CD14-positive monocyte (primary cell): ENCODE measurements at regions not wholly inside any gene's neighbourhood (a gene's known extent, or its start where the extent isn't known, plus 50 kb on each side); places are given as distances from the start of the nearest gene placed in this dataset.

Experiments used
- DNase-seq, 3 donors: peaks; one replicate each; pipeline ENCODE4 v3.0.0-alpha.2; 2011 to 2022
- H2AFZ ChIP-seq: 2 replicates; pipeline ENCODE4 v1.6.0; 2012; ENCODE audit warnings: mild to moderate bottlenecking, low read depth, low read length, inconsistent platforms; ENCODE audit not compliant: insufficient read depth, poor library complexity, severe bottlenecking
- H3K27ac ChIP-seq, 2 donors: 1 replicate in 1 of 2; 2 replicates in 1 of 2; pipeline ENCODE4 v1.5.1; 2012 to 2013; ENCODE audit warnings: low read length in 2 of 2, control low read depth in 1 of 2, inconsistent platforms in 1 of 2, low read depth in 1 of 2, mild to moderate bottlenecking in 1 of 2
- H3K27me3 ChIP-seq, 2 donors: one replicate each; pipeline versions ENCODE4 v1.6.0 to v1.6.1; 2011 to 2013; ENCODE audit warnings: low read length in 2 of 2; ENCODE audit not compliant: control insufficient read depth in 2 of 2, insufficient read depth in 2 of 2
- H3K36me3 ChIP-seq, 2 donors: replicated peaks in 1 of 2; 1 replicate in 1 of 2; 2 replicates in 1 of 2; pipeline versions ENCODE4 v1.5.1 to v1.6.1; 2012 to 2013; ENCODE audit warnings: low read length in 2 of 2, control low read depth in 1 of 2, inconsistent platforms in 1 of 2, mild to moderate bottlenecking in 1 of 2; ENCODE audit not compliant: insufficient read depth in 2 of 2, control insufficient read depth in 1 of 2
- H3K4me1 ChIP-seq, 2 donors: 1 replicate in 1 of 2; 2 replicates in 1 of 2; pipeline versions ENCODE4 v1.5.1 to v1.6.1; 2012 to 2013; ENCODE audit warnings: low read length in 2 of 2, control low read depth in 1 of 2, inconsistent platforms in 1 of 2, mild to moderate bottlenecking in 1 of 2, moderate library complexity in 1 of 2; ENCODE audit not compliant: insufficient read depth in 2 of 2, control insufficient read depth in 1 of 2
- H3K4me2 ChIP-seq: replicated peaks from 2 replicates; pipeline ENCODE3; 2012; ENCODE audit warnings: low read length, moderate library complexity, mild to moderate bottlenecking; ENCODE audit not compliant: poor library complexity, severe bottlenecking; ENCODE audit errors: extremely low read depth
- H3K4me3 ChIP-seq, 3 experiments: fragments of 200-600 bp in 1 of 3; sonication (generic) in 1 of 3; replicated peaks in 1 of 3; 1 replicate in 2 of 3; 2 replicates in 1 of 3; pipeline ENCODE4 v1.5.1; 2011 to 2013; ENCODE audit warnings: low read length in 3 of 3, mild to moderate bottlenecking in 3 of 3, control low read depth in 2 of 3, low read depth in 2 of 3, inconsistent platforms in 1 of 3, moderate library complexity in 1 of 3
- H3K79me2 ChIP-seq: 2 replicates; pipeline ENCODE4 v1.6.0; 2012; ENCODE audit warnings: mild to moderate bottlenecking, control low read depth, inconsistent platforms, low read length, moderate library complexity; ENCODE audit not compliant: insufficient read depth
- H3K9ac ChIP-seq: 2 replicates; pipeline ENCODE4 v1.6.0; 2017; ENCODE audit warnings: low read length, mild to moderate bottlenecking; ENCODE audit not compliant: insufficient read depth, poor library complexity, severe bottlenecking
- H3K9me3 ChIP-seq, 2 donors: replicated peaks in 1 of 2; 1 replicate in 1 of 2; 2 replicates in 1 of 2; pipeline versions ENCODE4 v1.5.1 to v1.6.1; 2012 to 2013; ENCODE audit warnings: low read length in 2 of 2, control low read depth in 1 of 2; ENCODE audit not compliant: control insufficient read depth in 1 of 2, insufficient read depth in 1 of 2
- H4K20me1 ChIP-seq: 2 replicates; pipeline ENCODE4 v1.6.0; 2012; ENCODE audit warnings: mild to moderate bottlenecking, low read length, control low read depth, moderate library complexity; ENCODE audit not compliant: insufficient read depth
- H3K27ac Mint-ChIP-seq, 7 donors: one replicate each; pipeline ENCODE4 v1.8.0; 2020; ENCODE audit warnings: mild to moderate bottlenecking in 7 of 7, mixed read lengths in 7 of 7, moderate library complexity in 6 of 7, inconsistent platforms in 2 of 7
- H3K27me3 Mint-ChIP-seq, 3 donors: one replicate each; pipeline ENCODE4 v1.8.0; 2021 to 2022; ENCODE audit warnings: low read depth in 3 of 3, mild to moderate bottlenecking in 3 of 3, mixed read lengths in 3 of 3, moderate library complexity in 3 of 3, inconsistent platforms in 1 of 3
- H3K36me3 Mint-ChIP-seq, 2 donors: one replicate each; pipeline ENCODE4 v1.8.0; 2020; ENCODE audit warnings: mixed read lengths in 2 of 2, inconsistent platforms in 1 of 2, mild to moderate bottlenecking in 1 of 2
- H3K4me1 Mint-ChIP-seq: one replicate; pipeline ENCODE4 v1.8.0; 2020; ENCODE audit warnings: mild to moderate bottlenecking, mixed read lengths
- H3K4me3 Mint-ChIP-seq, 2 donors: one replicate each; pipeline ENCODE4 v1.8.0; 2020; ENCODE audit warnings: mild to moderate bottlenecking in 2 of 2, mixed read lengths in 2 of 2, moderate library complexity in 1 of 2
- H3K9me3 Mint-ChIP-seq, 7 donors: one replicate each; pipeline ENCODE4 v1.8.0; 2020 to 2022; ENCODE audit warnings: mixed read lengths in 7 of 7, mild to moderate bottlenecking in 6 of 7, moderate library complexity in 6 of 7, inconsistent platforms in 2 of 7
- CTCF ChIP-seq: fragments of 200-600 bp; IDR thresholded peaks from one replicate; pipeline ENCODE4 v1.8.0; 2022; ENCODE audit warnings: antibody characterized with exemption, mild to moderate bottlenecking
- WGBS: methylation state at CpG from one replicate; pipeline ENCODE4 v1.1.5; 2013; ENCODE audit warnings: missing lambda C conversion rate; ENCODE audit not compliant: insufficient coverage; 5-methylcytosine and 5-hydroxymethylcytosine counted together
- intact Hi-C, 2 donors: fragments of 100-400 bp; cut with micrococcal nuclease; formaldehyde crosslinking; loops; one replicate each; pipeline versions ENCODE4 v1.15.0 to v1.15.1; 2023

GRCh38 chr7:4483851-4484250, 198.2 kb upstream of the FOXK1 start:
- Histone ChIP-seq H3K27me3 (no peaks in the 10 kb centered on the region), H3K4me1 (no peaks in the 10 kb centered on the region), H3K27ac (no peak overlapping the region), H3K79me2 (no peaks in the 10 kb centered on the region), H3K4me2 (no peak overlapping the region), H2AFZ (no peak overlapping the region), H3K9me3 (peaks cover 8 to 18% of the 10 kb centered on the region in 2 donors), H3K9ac (no peak overlapping the region), H4K20me1 (no peaks in the 10 kb centered on the region), H3K4me3 (no peak overlapping the region), H3K36me3 (no peaks in the 10 kb centered on the region)
- no peaks in the 10 kb centered on the region for H3K36me3 Mint-ChIP-seq
- peaks cover 0 to 6% (median 4%) of the 10 kb centered on the region in 3 donors for H3K27me3 Mint-ChIP-seq
- H3K27ac Mint-ChIP-seq, result no peak overlapping the region
- no peak overlapping the region for H3K4me3 Mint-ChIP-seq
- no peaks in the 10 kb centered on the region for H3K4me1 Mint-ChIP-seq
- TF ChIP-seq CTCF, result no peak
- DNase-seq, result no peak
- no CpG with 5 or more reads among the region's 1 CpG for WGBS
- intact Hi-C loops, result no loop called here
- H3K9me3 Mint-ChIP-seq, result peaks cover 19 to 47% (median 27%) of the 10 kb centered on the region in 7 donors

GRCh38 chr7:4484545-4484944, 197.6 kb upstream of the FOXK1 start:
- H3K4me3 Mint-ChIP-seq, result no peak overlapping the region
- Histone ChIP-seq H3K27ac (no peak overlapping the region), H3K4me1 (no peaks in the 10 kb centered on the region), H3K4me3 (no peak overlapping the region), H3K79me2 (no peaks in the 10 kb centered on the region), H3K36me3 (no peaks in the 10 kb centered on the region), H3K4me2 (no peak overlapping the region), H3K9me3 (peaks cover 8 to 18% of the 10 kb centered on the region in 2 donors), H3K27me3 (no peaks in the 10 kb centered on the region), H2AFZ (no peak overlapping the region), H3K9ac (no peak overlapping the region), H4K20me1 (no peaks in the 10 kb centered on the region)
- intact Hi-C loops, result no loop called here
- H3K27me3 Mint-ChIP-seq, result peaks cover 0 to 4% (median 3%) of the 10 kb centered on the region in 3 donors
- no peak for DNase-seq
- peaks cover 19 to 51% (median 27%) of the 10 kb centered on the region in 7 donors for H3K9me3 Mint-ChIP-seq
- no peak for TF ChIP-seq CTCF
- H3K4me1 Mint-ChIP-seq, result no peaks in the 10 kb centered on the region
- 31% methylated on average over 1 of the region's 1 CpG for WGBS
- no peaks in the 10 kb centered on the region for H3K36me3 Mint-ChIP-seq
- no peak overlapping the region for H3K27ac Mint-ChIP-seq
